ENCODE measurements at regions not wholly inside any gene's neighbourhood (a gene's known extent, or its start where the extent isn't known, plus 50 kb on each side); places are given as distances from the start of the nearest gene placed in this dataset.
"Not testable (repeated sequence)": the region's sequence is repeated elsewhere in the genome, so short reads cannot be mapped to it uniquely, and the experiment has no call there.

DNA sequence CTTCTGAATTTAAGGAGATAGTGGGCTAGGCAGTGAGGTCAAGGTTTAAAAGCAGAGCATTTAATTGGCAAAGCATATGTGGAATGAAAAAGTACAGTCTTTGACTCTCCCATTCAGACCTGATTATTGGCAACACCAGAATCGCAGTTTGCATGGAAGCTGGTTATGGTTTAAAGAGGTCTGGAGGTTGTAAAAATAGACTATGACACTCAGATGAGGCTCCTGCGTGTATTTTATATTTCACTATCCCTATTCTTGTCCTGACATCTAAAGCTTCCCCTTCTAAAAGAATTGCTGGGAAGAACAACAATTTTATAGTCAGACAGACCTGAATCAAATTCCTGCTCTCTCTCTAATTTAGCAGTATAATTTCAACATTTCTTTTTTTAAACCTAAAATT, 302.9 kb downstream of the PCDH7 start:
- intact Hi-C loops (cut with DNase I), result no loop called here
- no peak for DNase-seq
- TF ChIP-seq, protein P1, sequence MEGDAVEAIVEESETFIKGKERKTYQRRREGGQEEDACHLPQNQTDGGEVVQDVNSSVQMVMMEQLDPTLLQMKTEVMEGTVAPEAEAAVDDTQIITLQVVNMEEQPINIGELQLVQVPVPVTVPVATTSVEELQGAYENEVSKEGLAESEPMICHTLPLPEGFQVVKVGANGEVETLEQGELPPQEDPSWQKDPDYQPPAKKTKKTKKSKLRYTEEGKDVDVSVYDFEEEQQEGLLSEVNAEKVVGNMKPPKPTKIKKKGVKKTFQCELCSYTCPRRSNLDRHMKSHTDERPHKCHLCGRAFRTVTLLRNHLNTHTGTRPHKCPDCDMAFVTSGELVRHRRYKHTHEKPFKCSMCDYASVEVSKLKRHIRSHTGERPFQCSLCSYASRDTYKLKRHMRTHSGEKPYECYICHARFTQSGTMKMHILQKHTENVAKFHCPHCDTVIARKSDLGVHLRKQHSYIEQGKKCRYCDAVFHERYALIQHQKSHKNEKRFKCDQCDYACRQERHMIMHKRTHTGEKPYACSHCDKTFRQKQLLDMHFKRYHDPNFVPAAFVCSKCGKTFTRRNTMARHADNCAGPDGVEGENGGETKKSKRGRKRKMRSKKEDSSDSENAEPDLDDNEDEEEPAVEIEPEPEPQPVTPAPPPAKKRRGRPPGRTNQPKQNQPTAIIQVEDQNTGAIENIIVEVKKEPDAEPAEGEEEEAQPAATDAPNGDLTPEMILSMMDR (IDR thresholded peaks at IDR 0.05), result no peak
- H3K27me3 ChIP-seq, result no peaks in the 10 kb centered on the region
- no peaks in the 10 kb centered on the region for H3K4me1 ChIP-seq
- H3K9me3 ChIP-seq, result no peaks in the 10 kb centered on the region
- H3K27ac ChIP-seq, result no peak overlapping the region
- no peak overlapping the region for H3K4me3 ChIP-seq
- ATAC-seq, result no peak
- H3K36me3 ChIP-seq, result no peaks in the 10 kb centered on the region

DNA sequence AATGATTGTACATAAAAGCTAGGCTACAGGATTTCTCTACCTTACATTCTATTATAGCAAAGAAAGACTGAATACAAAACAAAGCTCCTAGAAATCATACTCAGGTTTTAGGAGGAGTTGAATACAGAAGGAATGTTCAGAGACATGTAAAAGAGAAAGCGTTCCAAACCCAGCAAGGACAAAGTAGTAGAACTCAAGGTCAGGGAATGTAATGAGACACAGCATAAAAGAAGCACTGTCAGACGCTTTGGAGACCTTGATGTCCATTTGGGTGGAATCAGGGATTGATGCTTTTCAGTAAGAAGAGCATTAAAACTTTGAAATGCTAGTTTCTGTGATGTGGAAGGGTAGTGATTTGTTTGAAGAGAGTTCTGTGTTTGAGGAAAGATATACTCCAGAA, 303.6 kb downstream of the PCDH7 start:
- no peak overlapping the region for H3K4me3 ChIP-seq
- H3K27me3 ChIP-seq, result no peaks in the 10 kb centered on the region
- no peaks in the 10 kb centered on the region for H3K9me3 ChIP-seq
- no peak for ATAC-seq
- H3K36me3 ChIP-seq, result no peaks in the 10 kb centered on the region
- DNase-seq, result no peak
- intact Hi-C loops (cut with DNase I), result no loop called here
- TF ChIP-seq, protein P1 (IDR thresholded peaks at IDR 0.05), result no peak
- H3K27ac ChIP-seq, result no peak overlapping the region
- H3K4me1 ChIP-seq, result no peaks in the 10 kb centered on the region

DNA sequence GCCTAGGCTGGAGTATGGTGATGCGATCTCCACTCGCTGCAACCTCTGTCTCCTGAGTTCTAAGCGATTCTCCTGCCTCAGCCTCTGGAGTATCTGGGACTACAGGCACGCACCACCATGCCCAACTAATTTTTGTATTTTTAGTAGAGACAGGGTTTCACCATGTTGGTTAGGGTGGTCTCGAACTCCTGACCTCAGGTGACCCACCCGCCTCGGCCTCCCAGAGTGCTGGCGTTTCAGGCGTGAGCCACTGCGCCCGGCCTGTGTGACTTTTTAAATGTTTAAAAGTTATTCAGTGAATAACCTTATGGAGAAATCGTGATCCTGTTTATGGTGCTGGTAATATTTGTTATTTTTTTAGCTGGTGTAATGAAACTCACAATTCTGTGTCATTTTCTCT, 304.6 kb downstream of the PCDH7 start:
- H3K9me3 ChIP-seq; DNase-seq; intact Hi-C loops (cut with DNase I); H3K4me3 ChIP-seq; ATAC-seq; H3K4me1 ChIP-seq; H3K27ac ChIP-seq; H3K27me3 ChIP-seq; H3K36me3 ChIP-seq: not testable (repeated sequence)

DNA sequence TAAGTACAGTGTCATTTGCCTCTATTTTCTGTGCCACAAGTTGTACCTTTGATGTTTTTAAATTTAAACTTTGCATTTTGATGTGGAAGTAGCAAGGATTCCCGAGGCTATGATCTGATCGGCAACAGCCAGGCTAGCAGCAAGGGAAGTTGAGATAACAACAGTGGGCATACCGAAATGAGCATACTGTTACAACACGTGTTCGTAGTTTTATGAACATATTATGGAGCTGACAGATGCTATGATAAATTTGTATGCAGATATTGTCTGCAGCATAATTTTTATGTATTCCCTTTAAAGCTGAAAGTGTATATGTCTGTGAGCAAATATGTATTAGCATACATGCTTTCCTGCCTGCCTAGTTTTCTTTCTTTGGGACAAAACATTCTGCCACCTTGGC, 306.1 kb downstream of the PCDH7 start:
- H3K27me3 ChIP-seq, result no peaks in the 10 kb centered on the region
- TF ChIP-seq, protein P1 (IDR thresholded peaks at IDR 0.05), result no peak
- H3K4me3 ChIP-seq, result no peak overlapping the region
- intact Hi-C loops (cut with DNase I), result no loop called here
- no peaks in the 10 kb centered on the region for H3K9me3 ChIP-seq
- H3K27ac ChIP-seq, result no peak overlapping the region
- ATAC-seq (no peak), DNase-seq (no peak)
- no peaks in the 10 kb centered on the region for H3K4me1 ChIP-seq
- H3K36me3 ChIP-seq, result no peaks in the 10 kb centered on the region

DNA sequence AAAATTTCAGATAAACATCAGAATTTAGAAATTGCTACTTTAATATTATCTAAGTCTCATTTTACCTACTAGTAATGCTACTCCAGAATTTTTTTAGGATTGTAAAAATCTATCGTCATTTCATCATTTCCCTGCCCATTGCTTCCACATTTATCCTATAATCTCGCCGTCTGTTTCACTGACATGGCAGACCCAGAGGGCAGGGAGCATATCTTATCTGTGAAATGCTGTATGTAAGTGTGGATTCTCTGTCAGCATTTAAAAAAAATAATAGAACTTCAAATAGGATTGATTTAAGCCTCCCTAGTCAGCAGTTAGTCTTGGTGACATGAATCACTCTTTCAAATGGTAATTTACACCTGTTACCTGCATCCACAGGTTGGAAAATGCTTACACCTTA, 314.4 kb downstream of the PCDH7 start:
- no peaks in the 10 kb centered on the region for H3K9me3 ChIP-seq
- TF ChIP-seq, protein P1 (IDR thresholded peaks at IDR 0.05), result no peak
- H3K27ac ChIP-seq, result no peak overlapping the region
- H3K27me3 ChIP-seq, result no peaks in the 10 kb centered on the region
- intact Hi-C loops (cut with DNase I), result no loop called here
- ATAC-seq, result no peak
- H3K4me1 ChIP-seq, result no peaks in the 10 kb centered on the region
- H3K36me3 ChIP-seq, result no peaks in the 10 kb centered on the region
- no peak overlapping the region for H3K4me3 ChIP-seq
- no peak for DNase-seq

DNA sequence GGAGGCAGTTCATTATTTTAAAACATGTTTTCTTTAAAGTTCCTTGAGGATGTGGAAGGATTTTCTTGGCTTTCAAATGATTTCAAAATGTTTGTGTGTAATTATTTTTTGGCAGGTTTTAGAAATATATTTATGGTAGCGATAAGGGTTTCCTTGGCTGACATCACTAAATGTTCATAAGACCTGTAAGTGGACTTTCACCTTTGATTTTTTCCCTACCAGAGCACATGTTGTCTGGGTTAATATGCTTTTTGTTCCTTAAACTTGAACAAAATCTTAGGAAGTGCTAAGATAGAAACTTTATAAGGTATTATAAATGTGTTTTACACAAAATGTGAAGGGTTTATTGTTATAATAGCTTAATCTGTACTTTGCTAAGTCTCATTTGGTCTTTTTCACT, 315.6 kb downstream of the PCDH7 start:
- Histone ChIP-seq H3K27ac (no peak overlapping the region), H3K4me1 (no peaks in the 10 kb centered on the region), H3K36me3 (no peaks in the 10 kb centered on the region), H3K9me3 (no peaks in the 10 kb centered on the region), H3K27me3 (no peaks in the 10 kb centered on the region), H3K4me3 (no peak overlapping the region)
- intact Hi-C loops (cut with DNase I), result no loop called here
- ATAC-seq (no peak), DNase-seq (no peak)
- TF ChIP-seq, protein P1 (IDR thresholded peaks at IDR 0.05), result no peak
